Body of pancreas (tissue), 4 donors: ENCODE measurements at regions not wholly inside any gene's neighbourhood (a gene's known extent, or its start where the extent isn't known, plus 50 kb on each side); places are given as distances from the start of the nearest gene placed in this dataset.

Source experiments
- POLR2A ChIP-seq, 3 donors: fragments of 450-650 bp; IDR thresholded peaks; one replicate each; pipeline ENCODE4 v1.6.1; 2016; ENCODE audit warnings: antibody characterized with exemption in 3 of 3, mild to moderate bottlenecking in 2 of 3
- TF ChIP-seq, protein P1 (sequence below), 7 experiments: fragments of 450-650 bp in 4 of 7; fragments of 200-600 bp in 3 of 7; sonication (generic) in 3 of 7; IDR thresholded peaks; one replicate each; pipeline ENCODE4 v1.5.1; 2016 to 2019; ENCODE audit warnings: antibody characterized with exemption in 7 of 7

GRCh38 chr2:146764301-146764700, 1080.5 kb upstream of the ACVR2A start:
- TF ChIP-seq, protein P1, sequence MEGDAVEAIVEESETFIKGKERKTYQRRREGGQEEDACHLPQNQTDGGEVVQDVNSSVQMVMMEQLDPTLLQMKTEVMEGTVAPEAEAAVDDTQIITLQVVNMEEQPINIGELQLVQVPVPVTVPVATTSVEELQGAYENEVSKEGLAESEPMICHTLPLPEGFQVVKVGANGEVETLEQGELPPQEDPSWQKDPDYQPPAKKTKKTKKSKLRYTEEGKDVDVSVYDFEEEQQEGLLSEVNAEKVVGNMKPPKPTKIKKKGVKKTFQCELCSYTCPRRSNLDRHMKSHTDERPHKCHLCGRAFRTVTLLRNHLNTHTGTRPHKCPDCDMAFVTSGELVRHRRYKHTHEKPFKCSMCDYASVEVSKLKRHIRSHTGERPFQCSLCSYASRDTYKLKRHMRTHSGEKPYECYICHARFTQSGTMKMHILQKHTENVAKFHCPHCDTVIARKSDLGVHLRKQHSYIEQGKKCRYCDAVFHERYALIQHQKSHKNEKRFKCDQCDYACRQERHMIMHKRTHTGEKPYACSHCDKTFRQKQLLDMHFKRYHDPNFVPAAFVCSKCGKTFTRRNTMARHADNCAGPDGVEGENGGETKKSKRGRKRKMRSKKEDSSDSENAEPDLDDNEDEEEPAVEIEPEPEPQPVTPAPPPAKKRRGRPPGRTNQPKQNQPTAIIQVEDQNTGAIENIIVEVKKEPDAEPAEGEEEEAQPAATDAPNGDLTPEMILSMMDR (IDR thresholded peaks at IDR 0.05) = no peak
- no peak for TF ChIP-seq POLR2A (IDR thresholded peaks at IDR 0.05)
